ENCODE measurements at regions not wholly inside any gene's neighbourhood (a gene's known extent, or its start where the extent isn't known, plus 50 kb on each side); places are given as distances from the start of the nearest gene placed in this dataset.
"Not testable (repeated sequence)": the region's sequence is repeated elsewhere in the genome, so short reads cannot be mapped to it uniquely, and the experiment has no call there.

- no peak overlapping the region for H3K27ac ChIP-seq (ENCODE audit: low read depth, low read length)
- H2AFZ ChIP-seq (ENCODE audit: low read length, unreplicated experiment), result no peak overlapping the region
- H3K4me1 ChIP-seq (ENCODE audit: control insufficient read depth, insufficient read depth, low read length, unreplicated experiment), result peaks cover 14% of the 10 kb centered on the region
- H3K36me3 ChIP-seq (ENCODE audit: insufficient read depth, low read length), result no peaks in the 10 kb centered on the region
- H3K4me3 ChIP-seq (ENCODE audit: low read depth, low read length), result no peak overlapping the region
- H3K27me3 ChIP-seq (ENCODE audit: insufficient read depth, low read length), result no peaks in the 10 kb centered on the region
- H3K79me2 ChIP-seq (ENCODE audit: control insufficient read depth, insufficient read depth, low read length, unreplicated experiment), result no peaks in the 10 kb centered on the region
Observed at GRCh38 chr2:44102790-44103562, 65.7 kb upstream of the PPM1B start.

GRCh38 chr2:44103639-44104038 is 65.0 kb upstream of the PPM1B start:
- no peak overlapping the region for H2AFZ ChIP-seq (ENCODE audit: low read length, unreplicated experiment)
- no peaks in the 10 kb centered on the region for H3K27me3 ChIP-seq (ENCODE audit: insufficient read depth, low read length)
- H3K4me1 ChIP-seq (ENCODE audit: control insufficient read depth, insufficient read depth, low read length, unreplicated experiment), result peaks cover 14% of the 10 kb centered on the region

GRCh38 chr2:44104855-44105271 is 63.8 kb upstream of the PPM1B start:
- no peak overlapping the region for H3K27ac ChIP-seq (ENCODE audit: low read depth, low read length)
- H3K27me3 ChIP-seq (ENCODE audit: insufficient read depth, low read length), result no peaks in the 10 kb centered on the region
- H3K79me2 ChIP-seq (ENCODE audit: control insufficient read depth, insufficient read depth, low read length, unreplicated experiment), result no peaks in the 10 kb centered on the region
- no peaks in the 10 kb centered on the region for H3K36me3 ChIP-seq (ENCODE audit: insufficient read depth, low read length)
- no peak overlapping the region for H2AFZ ChIP-seq (ENCODE audit: low read length, unreplicated experiment)
- peaks cover 13% of the 10 kb centered on the region for H3K4me1 ChIP-seq (ENCODE audit: control insufficient read depth, insufficient read depth, low read length, unreplicated experiment)
- H3K4me3 ChIP-seq (ENCODE audit: low read depth, low read length), result no peak overlapping the region

More at GRCh38 chr2:44103639-44104038, 65.0 kb upstream of the PPM1B start:
- Histone ChIP-seq H3K79me2 (ENCODE audit: control insufficient read depth, insufficient read depth, low read length, unreplicated experiment) (no peaks in the 10 kb centered on the region), H3K27ac (ENCODE audit: low read depth, low read length) (no peak overlapping the region), H3K36me3 (ENCODE audit: insufficient read depth, low read length) (no peaks in the 10 kb centered on the region), H3K4me3 (ENCODE audit: low read depth, low read length) (no peak overlapping the region)

GRCh38 chr2:44106509-44106908 is 62.2 kb upstream of the PPM1B start:
- not testable (repeated sequence) for H3K27ac ChIP-seq (ENCODE audit: low read depth, low read length)

GRCh38 chr2:44107086-44107740 is 61.5 kb upstream of the PPM1B start:
- H2AFZ ChIP-seq (ENCODE audit: low read length, unreplicated experiment), result no peak overlapping the region

More at GRCh38 chr2:44106509-44106908, 62.2 kb upstream of the PPM1B start:
- H3K4me3 ChIP-seq (ENCODE audit: low read depth, low read length); H3K36me3 ChIP-seq (ENCODE audit: insufficient read depth, low read length); H2AFZ ChIP-seq (ENCODE audit: low read length, unreplicated experiment); H3K27me3 ChIP-seq (ENCODE audit: insufficient read depth, low read length); H3K4me1 ChIP-seq (ENCODE audit: control insufficient read depth, insufficient read depth, low read length, unreplicated experiment); H3K79me2 ChIP-seq (ENCODE audit: control insufficient read depth, insufficient read depth, low read length, unreplicated experiment): not testable (repeated sequence)

GRCh38 chr2:44107974-44108373 is 60.7 kb upstream of the PPM1B start:
- H3K36me3 ChIP-seq (ENCODE audit: insufficient read depth, low read length), result no peaks in the 10 kb centered on the region
- H3K27ac ChIP-seq (ENCODE audit: low read depth, low read length), result no peak overlapping the region
- no peak overlapping the region for H2AFZ ChIP-seq (ENCODE audit: low read length, unreplicated experiment)
- H3K4me1 ChIP-seq (ENCODE audit: control insufficient read depth, insufficient read depth, low read length, unreplicated experiment), result no peaks in the 10 kb centered on the region
- no peaks in the 10 kb centered on the region for H3K27me3 ChIP-seq (ENCODE audit: insufficient read depth, low read length)
- H3K4me3 ChIP-seq (ENCODE audit: low read depth, low read length), result no peak overlapping the region
- H3K79me2 ChIP-seq (ENCODE audit: control insufficient read depth, insufficient read depth, low read length, unreplicated experiment), result no peaks in the 10 kb centered on the region

More at GRCh38 chr2:44107086-44107740, 61.5 kb upstream of the PPM1B start:
- no peaks in the 10 kb centered on the region for H3K4me1 ChIP-seq (ENCODE audit: control insufficient read depth, insufficient read depth, low read length, unreplicated experiment)
- no peaks in the 10 kb centered on the region for H3K36me3 ChIP-seq (ENCODE audit: insufficient read depth, low read length)
- no peaks in the 10 kb centered on the region for H3K79me2 ChIP-seq (ENCODE audit: control insufficient read depth, insufficient read depth, low read length, unreplicated experiment)
- H3K27ac ChIP-seq (ENCODE audit: low read depth, low read length), result no peak overlapping the region
- H3K27me3 ChIP-seq (ENCODE audit: insufficient read depth, low read length), result no peaks in the 10 kb centered on the region
- no peak overlapping the region for H3K4me3 ChIP-seq (ENCODE audit: low read depth, low read length)

- Histone ChIP-seq H3K4me3 (ENCODE audit: low read depth, low read length) (no peak overlapping the region), H2AFZ (ENCODE audit: low read length, unreplicated experiment) (no peak overlapping the region), H3K79me2 (ENCODE audit: control insufficient read depth, insufficient read depth, low read length, unreplicated experiment) (no peaks in the 10 kb centered on the region), H3K27ac (ENCODE audit: low read depth, low read length) (no peak overlapping the region), H3K36me3 (ENCODE audit: insufficient read depth, low read length) (no peaks in the 10 kb centered on the region), H3K27me3 (ENCODE audit: insufficient read depth, low read length) (no peaks in the 10 kb centered on the region), H3K4me1 (ENCODE audit: control insufficient read depth, insufficient read depth, low read length, unreplicated experiment) (no peaks in the 10 kb centered on the region)
Observed at GRCh38 chr2:44109166-44109565, 59.5 kb upstream of the PPM1B start.

GRCh38 chr2:44110444-44110843 is 58.2 kb upstream of the PPM1B start:
- H2AFZ ChIP-seq (ENCODE audit: low read length, unreplicated experiment), result no peak overlapping the region
- H3K4me1 ChIP-seq (ENCODE audit: control insufficient read depth, insufficient read depth, low read length, unreplicated experiment), result no peaks in the 10 kb centered on the region
- H3K27ac ChIP-seq (ENCODE audit: low read depth, low read length), result no peak overlapping the region
- H3K79me2 ChIP-seq (ENCODE audit: control insufficient read depth, insufficient read depth, low read length, unreplicated experiment), result no peaks in the 10 kb centered on the region
- no peaks in the 10 kb centered on the region for H3K27me3 ChIP-seq (ENCODE audit: insufficient read depth, low read length)
- no peaks in the 10 kb centered on the region for H3K36me3 ChIP-seq (ENCODE audit: insufficient read depth, low read length)
- no peak overlapping the region for H3K4me3 ChIP-seq (ENCODE audit: low read depth, low read length)

GRCh38 chr2:44112096-44112495 is 56.6 kb upstream of the PPM1B start:
- H2AFZ ChIP-seq (ENCODE audit: low read length, unreplicated experiment), result no peak overlapping the region
- H3K36me3 ChIP-seq (ENCODE audit: insufficient read depth, low read length), result no peaks in the 10 kb centered on the region
- no peak overlapping the region for H3K27ac ChIP-seq (ENCODE audit: low read depth, low read length)
- no peak overlapping the region for H3K4me3 ChIP-seq (ENCODE audit: low read depth, low read length)
- H3K4me1 ChIP-seq (ENCODE audit: control insufficient read depth, insufficient read depth, low read length, unreplicated experiment), result no peaks in the 10 kb centered on the region
- H3K27me3 ChIP-seq (ENCODE audit: insufficient read depth, low read length), result no peaks in the 10 kb centered on the region
- no peaks in the 10 kb centered on the region for H3K79me2 ChIP-seq (ENCODE audit: control insufficient read depth, insufficient read depth, low read length, unreplicated experiment)

- Histone ChIP-seq H3K79me2 (ENCODE audit: control insufficient read depth, insufficient read depth, low read length, unreplicated experiment) (no peaks in the 10 kb centered on the region), H3K4me1 (ENCODE audit: control insufficient read depth, insufficient read depth, low read length, unreplicated experiment) (peaks cover 8% of the 10 kb centered on the region), H3K36me3 (ENCODE audit: insufficient read depth, low read length) (no peaks in the 10 kb centered on the region), H3K4me3 (ENCODE audit: low read depth, low read length) (no peak overlapping the region), H3K27me3 (ENCODE audit: insufficient read depth, low read length) (no peaks in the 10 kb centered on the region), H3K27ac (ENCODE audit: low read depth, low read length) (no peak overlapping the region), H2AFZ (ENCODE audit: low read length, unreplicated experiment) (no peak overlapping the region)
Observed at GRCh38 chr2:44116319-44116718, 52.4 kb upstream of the PPM1B start.

- no peaks in the 10 kb centered on the region for H3K36me3 ChIP-seq (ENCODE audit: insufficient read depth, low read length)
- H3K4me1 ChIP-seq (ENCODE audit: control insufficient read depth, insufficient read depth, low read length, unreplicated experiment), result peaks cover 8% of the 10 kb centered on the region
- no peak overlapping the region for H3K27ac ChIP-seq (ENCODE audit: low read depth, low read length)
- H3K79me2 ChIP-seq (ENCODE audit: control insufficient read depth, insufficient read depth, low read length, unreplicated experiment), result no peaks in the 10 kb centered on the region
- H3K4me3 ChIP-seq (ENCODE audit: low read depth, low read length), result no peak overlapping the region
- H2AFZ ChIP-seq (ENCODE audit: low read length, unreplicated experiment), result no peak overlapping the region
- H3K27me3 ChIP-seq (ENCODE audit: insufficient read depth, low read length), result no peaks in the 10 kb centered on the region
Observed at GRCh38 chr2:44118257-44118656, 50.4 kb upstream of the PPM1B start.

Data from ACC112 (cell line).